ENCODE measurements at regions not wholly inside any gene's neighbourhood (a gene's known extent, or its start where the extent isn't known, plus 50 kb on each side); places are given as distances from the start of the nearest gene placed in this dataset.

DNA sequence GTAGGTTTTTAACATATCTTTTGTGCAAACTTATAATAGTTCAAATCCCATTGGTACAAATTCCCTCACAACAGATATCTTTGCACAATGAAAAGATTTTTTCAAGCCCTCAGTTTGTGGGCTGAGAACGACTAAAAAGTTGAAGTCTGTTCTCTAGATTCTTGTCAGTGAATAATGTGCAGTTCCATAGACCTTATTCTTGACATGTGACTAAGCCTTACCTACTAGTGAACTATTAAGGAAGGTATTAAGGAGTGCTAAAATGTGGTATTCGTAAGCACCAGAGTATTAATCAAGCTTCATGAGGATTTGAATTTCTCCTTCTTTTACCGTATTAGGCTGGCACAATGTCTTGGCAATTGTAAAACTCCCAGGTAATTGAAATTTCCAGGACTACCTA lies 205.6 kb upstream of the DMRTA1 start:
- no peak overlapping the region for H3K27ac Mint-ChIP-seq (ENCODE audit: unreplicated experiment)

DNA sequence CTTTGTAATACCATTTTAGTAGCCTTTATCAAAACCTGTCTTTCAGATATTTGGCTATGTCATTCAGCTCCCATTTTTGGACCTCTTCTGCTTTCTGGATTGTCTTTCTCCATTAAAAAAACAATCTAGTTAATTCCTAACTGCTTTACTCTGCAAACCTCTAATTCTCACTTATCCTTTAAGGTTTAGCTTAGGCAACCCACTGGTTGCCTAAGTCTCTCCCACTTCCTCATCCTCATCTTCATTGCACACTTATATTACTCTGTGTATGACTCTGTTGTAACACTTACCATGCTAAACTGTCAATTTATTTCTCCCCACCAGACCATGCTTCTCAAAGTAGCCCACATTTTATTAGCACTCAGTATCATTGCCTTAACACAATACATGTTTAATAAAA lies 205.0 kb upstream of the DMRTA1 start:
- H3K4me3 Mint-ChIP-seq (ENCODE audit: unreplicated experiment) = no peak overlapping the region
- TF ChIP-seq, protein P1, sequence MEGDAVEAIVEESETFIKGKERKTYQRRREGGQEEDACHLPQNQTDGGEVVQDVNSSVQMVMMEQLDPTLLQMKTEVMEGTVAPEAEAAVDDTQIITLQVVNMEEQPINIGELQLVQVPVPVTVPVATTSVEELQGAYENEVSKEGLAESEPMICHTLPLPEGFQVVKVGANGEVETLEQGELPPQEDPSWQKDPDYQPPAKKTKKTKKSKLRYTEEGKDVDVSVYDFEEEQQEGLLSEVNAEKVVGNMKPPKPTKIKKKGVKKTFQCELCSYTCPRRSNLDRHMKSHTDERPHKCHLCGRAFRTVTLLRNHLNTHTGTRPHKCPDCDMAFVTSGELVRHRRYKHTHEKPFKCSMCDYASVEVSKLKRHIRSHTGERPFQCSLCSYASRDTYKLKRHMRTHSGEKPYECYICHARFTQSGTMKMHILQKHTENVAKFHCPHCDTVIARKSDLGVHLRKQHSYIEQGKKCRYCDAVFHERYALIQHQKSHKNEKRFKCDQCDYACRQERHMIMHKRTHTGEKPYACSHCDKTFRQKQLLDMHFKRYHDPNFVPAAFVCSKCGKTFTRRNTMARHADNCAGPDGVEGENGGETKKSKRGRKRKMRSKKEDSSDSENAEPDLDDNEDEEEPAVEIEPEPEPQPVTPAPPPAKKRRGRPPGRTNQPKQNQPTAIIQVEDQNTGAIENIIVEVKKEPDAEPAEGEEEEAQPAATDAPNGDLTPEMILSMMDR (IDR thresholded peaks at IDR 0.05; ENCODE audit: partially characterized antibody, unreplicated experiment) = no peak
- DNase-seq = no peak
- H3K36me3 Mint-ChIP-seq (ENCODE audit: unreplicated experiment) = no peaks in the 10 kb centered on the region
- H3K9me3 Mint-ChIP-seq (ENCODE audit: unreplicated experiment) = no peaks in the 10 kb centered on the region
- no peaks in the 10 kb centered on the region for H3K27me3 Mint-ChIP-seq (ENCODE audit: unreplicated experiment)
- H3K27ac Mint-ChIP-seq (ENCODE audit: unreplicated experiment) = no peak overlapping the region
- H3K4me1 Mint-ChIP-seq (ENCODE audit: low read depth, unreplicated experiment) = peaks cover 3% of the 10 kb centered on the region

More for the DNA sequence above, 205.6 kb upstream of the DMRTA1 start:
- Mint-ChIP-seq H3K27me3 (ENCODE audit: unreplicated experiment) (no peaks in the 10 kb centered on the region), H3K36me3 (ENCODE audit: unreplicated experiment) (no peaks in the 10 kb centered on the region), H3K4me3 (ENCODE audit: unreplicated experiment) (no peak overlapping the region), H3K4me1 (ENCODE audit: low read depth, unreplicated experiment) (peaks cover 3% of the 10 kb centered on the region), H3K9me3 (ENCODE audit: unreplicated experiment) (no peaks in the 10 kb centered on the region)
- TF ChIP-seq, protein P1 (IDR thresholded peaks at IDR 0.05; ENCODE audit: partially characterized antibody, unreplicated experiment) = no peak
- DNase-seq = no peak

DNA sequence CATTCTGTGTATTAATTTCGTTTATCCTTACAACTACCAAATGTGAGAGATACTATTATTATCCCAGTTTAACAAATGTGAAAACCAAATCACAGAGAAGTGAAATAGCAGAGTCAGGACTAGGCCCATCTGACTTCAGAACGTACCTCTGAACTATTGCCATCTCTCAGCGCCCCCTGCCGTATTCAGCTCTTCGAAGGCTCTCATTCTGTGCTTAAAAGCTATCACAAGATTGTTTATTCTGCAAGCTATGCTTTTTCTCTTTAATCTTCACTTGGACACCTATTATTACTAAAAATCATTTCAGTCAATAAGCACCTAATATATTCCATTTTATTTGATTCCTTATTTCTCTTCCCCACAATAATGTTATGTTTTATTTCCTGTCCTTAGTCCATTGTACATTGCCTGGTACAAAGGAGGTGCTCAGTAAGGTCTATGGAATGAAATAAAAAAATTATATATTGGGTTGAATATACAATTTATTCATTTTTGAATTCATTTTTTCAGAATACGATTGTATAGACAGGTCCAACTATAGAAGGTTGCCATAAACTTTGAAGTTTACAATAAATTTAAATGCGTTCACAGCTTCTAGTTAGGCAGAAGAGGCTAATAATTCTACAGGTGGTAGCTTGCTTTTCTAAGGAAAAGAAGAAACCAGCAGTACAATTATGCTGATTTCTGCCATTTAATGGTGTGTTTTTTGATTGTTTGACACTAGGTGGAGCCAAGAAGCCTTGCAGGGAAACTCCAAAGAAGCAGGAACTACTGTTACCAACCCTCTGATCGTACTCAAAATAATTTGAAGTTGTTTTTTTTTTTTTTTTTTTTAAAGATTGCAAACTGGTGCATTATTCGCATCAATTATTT lies 202.2 kb upstream of the DMRTA1 start:
- Mint-ChIP-seq H3K27me3 (ENCODE audit: unreplicated experiment) (no peaks in the 10 kb centered on the region), H3K4me3 (ENCODE audit: unreplicated experiment) (no peak overlapping the region), H3K36me3 (ENCODE audit: unreplicated experiment) (no peaks in the 10 kb centered on the region), H3K27ac (ENCODE audit: unreplicated experiment) (no peak overlapping the region), H3K4me1 (ENCODE audit: low read depth, unreplicated experiment) (peaks cover 3% of the 10 kb centered on the region), H3K9me3 (ENCODE audit: unreplicated experiment) (no peaks in the 10 kb centered on the region)
- TF ChIP-seq, protein P1 (IDR thresholded peaks at IDR 0.05; ENCODE audit: partially characterized antibody, unreplicated experiment) = peak; percentile 19
- DNase-seq = peak; percentile 46

- no peak for DNase-seq
- Mint-ChIP-seq H3K36me3 (ENCODE audit: unreplicated experiment) (peaks cover 6% of the 10 kb centered on the region), H3K4me1 (ENCODE audit: low read depth, unreplicated experiment) (no peaks in the 10 kb centered on the region), H3K4me3 (ENCODE audit: unreplicated experiment) (no peak overlapping the region), H3K27me3 (ENCODE audit: unreplicated experiment) (peaks cover 1% of the 10 kb centered on the region), H3K9me3 (ENCODE audit: unreplicated experiment) (peaks cover 3% of the 10 kb centered on the region), H3K27ac (ENCODE audit: unreplicated experiment) (no peak overlapping the region)
- TF ChIP-seq, protein P1 (IDR thresholded peaks at IDR 0.05; ENCODE audit: partially characterized antibody, unreplicated experiment) = no peak
These were observed 191.3 kb upstream of the DMRTA1 start for GRCh38 chr9:22255337-22255736.

DNA sequence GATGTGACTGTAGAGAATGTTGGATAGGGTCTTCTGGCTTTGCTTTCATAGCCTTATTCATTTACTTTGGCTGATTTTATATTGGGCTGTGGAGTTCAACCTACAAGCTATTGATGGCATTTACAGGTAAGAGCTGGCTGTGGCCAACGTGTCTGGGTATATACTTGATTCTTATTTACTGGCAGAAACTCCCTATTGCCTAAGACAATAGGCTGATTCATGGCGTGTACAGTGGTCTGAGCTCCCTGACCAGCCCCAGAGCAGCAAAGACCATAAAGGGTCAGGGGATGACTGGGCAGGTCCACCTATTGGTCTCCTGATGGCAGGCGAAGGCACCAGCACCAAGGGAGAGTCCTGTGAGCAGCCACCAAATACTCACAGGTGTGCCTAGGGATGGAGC lies 190.2 kb upstream of the DMRTA1 start:
- Mint-ChIP-seq H3K27me3 (ENCODE audit: unreplicated experiment) (peaks cover 1% of the 10 kb centered on the region), H3K27ac (ENCODE audit: unreplicated experiment) (no peak overlapping the region), H3K4me1 (ENCODE audit: low read depth, unreplicated experiment) (no peaks in the 10 kb centered on the region), H3K9me3 (ENCODE audit: unreplicated experiment) (peaks cover 3% of the 10 kb centered on the region), H3K36me3 (ENCODE audit: unreplicated experiment) (peaks cover 13% of the 10 kb centered on the region), H3K4me3 (ENCODE audit: unreplicated experiment) (no peak overlapping the region)
- no peak for DNase-seq
- TF ChIP-seq, protein P1 (IDR thresholded peaks at IDR 0.05; ENCODE audit: partially characterized antibody, unreplicated experiment) = no peak
